ENCODE measurements at regions not wholly inside any gene's neighbourhood (a gene's known extent, or its start where the extent isn't known, plus 50 kb on each side); places are given as distances from the start of the nearest gene placed in this dataset.

DNA sequence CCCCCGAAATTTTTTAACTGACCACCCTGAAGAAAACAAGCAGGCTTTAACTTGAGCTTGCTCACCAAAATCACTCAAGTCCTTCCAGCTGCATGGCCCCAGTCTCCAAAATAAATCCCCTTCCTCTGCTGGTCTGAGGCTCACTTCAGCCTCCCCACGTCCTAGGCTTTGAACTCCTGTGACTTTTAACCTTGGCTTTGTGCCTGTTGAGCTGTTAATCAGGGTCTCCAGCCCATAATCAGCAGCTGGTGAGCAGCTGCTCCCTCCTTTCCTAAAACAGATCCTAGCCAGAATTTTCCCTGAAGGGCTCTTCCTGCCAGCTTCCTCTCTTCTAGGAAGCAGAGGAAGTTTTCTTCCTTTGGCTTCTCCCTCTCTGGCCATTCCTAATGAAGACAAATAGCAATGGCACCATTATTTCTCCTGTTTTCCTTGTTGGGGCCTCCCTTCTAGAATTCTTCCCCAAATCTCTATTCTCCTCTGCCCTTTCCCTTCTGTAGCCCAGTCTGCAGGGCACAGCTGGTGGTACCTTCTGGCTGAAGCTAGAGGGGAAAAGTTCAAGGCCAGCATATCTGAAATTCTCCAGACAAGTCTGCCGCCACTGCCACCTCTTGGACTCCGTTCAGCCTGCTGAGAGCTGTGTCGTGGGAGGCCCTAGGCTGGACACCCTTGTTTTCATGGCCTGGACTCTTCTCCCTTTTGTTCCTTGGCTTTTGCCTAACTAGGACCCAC lies 152.1 kb downstream of the NOC3L start:
- Mint-ChIP-seq H3K9me3 (peaks cover 23% of the 10 kb centered on the region), H3K36me3 (no peaks in the 10 kb centered on the region), H3K4me1 (peaks cover 46% of the 10 kb centered on the region), H3K4me3 (no peak overlapping the region), H3K27ac (no peak overlapping the region), H3K27me3 (ENCODE audit: low read depth) (no peaks in the 10 kb centered on the region)
- TF ChIP-seq FOXJ3 (CRISPR knock-in tag; IDR thresholded peaks at IDR 0.05; ENCODE audit: borderline replicate concordance) (no peak), RORB (CRISPR knock-in tag; IDR thresholded peaks at IDR 0.05) (no peak), FOXP1 (CRISPR knock-in tag; IDR thresholded peaks at IDR 0.05; ENCODE audit: borderline replicate concordance) (no peak), ZNF232 (CRISPR knock-in tag; IDR thresholded peaks at IDR 0.05) (no peak), MXD4 (CRISPR knock-in tag; IDR thresholded peaks at IDR 0.05; ENCODE audit: borderline replicate concordance) (no peak), GRHL2 (CRISPR knock-in tag; IDR thresholded peaks at IDR 0.05; ENCODE audit: insufficient replicate concordance, severe bottlenecking) (no peak), SMAD3 (CRISPR knock-in tag; IDR thresholded peaks at IDR 0.05; ENCODE audit: borderline replicate concordance) (no peak), NR1H2 (CRISPR knock-in tag; IDR thresholded peaks at IDR 0.05) (no peak), TEAD4 (CRISPR knock-in tag; IDR thresholded peaks at IDR 0.05) (no peak), ZNF317 (CRISPR knock-in tag; IDR thresholded peaks at IDR 0.05; ENCODE audit: borderline replicate concordance, low read depth) (no peak), TEAD1 (CRISPR knock-in tag; IDR thresholded peaks at IDR 0.05) (no peak), ZNF396 (CRISPR knock-in tag; IDR thresholded peaks at IDR 0.05; ENCODE audit: borderline replicate concordance) (no peak), TCF7 (CRISPR knock-in tag; IDR thresholded peaks at IDR 0.05; ENCODE audit: low read depth) (no peak)
- TF ChIP-seq, protein P1, sequence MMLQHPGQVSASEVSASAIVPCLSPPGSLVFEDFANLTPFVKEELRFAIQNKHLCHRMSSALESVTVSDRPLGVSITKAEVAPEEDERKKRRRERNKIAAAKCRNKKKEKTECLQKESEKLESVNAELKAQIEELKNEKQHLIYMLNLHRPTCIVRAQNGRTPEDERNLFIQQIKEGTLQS (CRISPR knock-in tag; conservative IDR thresholded peaks at IDR 0.05): no peak
- TF ChIP-seq, protein P2, sequence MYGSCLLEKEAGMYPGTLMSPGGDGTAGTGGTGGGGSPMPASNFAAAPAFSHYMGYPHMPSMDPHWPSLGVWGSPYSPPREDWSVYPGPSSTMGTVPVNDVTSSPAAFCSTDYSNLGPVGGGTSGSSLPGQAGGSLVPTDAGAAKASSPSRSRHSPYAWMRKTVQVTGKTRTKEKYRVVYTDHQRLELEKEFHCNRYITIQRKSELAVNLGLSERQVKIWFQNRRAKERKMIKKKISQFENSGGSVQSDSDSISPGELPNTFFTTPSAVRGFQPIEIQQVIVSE (CRISPR knock-in tag; IDR thresholded peaks at IDR 0.05; ENCODE audit: borderline replicate concordance): no peak
- TF ChIP-seq, protein P3, sequence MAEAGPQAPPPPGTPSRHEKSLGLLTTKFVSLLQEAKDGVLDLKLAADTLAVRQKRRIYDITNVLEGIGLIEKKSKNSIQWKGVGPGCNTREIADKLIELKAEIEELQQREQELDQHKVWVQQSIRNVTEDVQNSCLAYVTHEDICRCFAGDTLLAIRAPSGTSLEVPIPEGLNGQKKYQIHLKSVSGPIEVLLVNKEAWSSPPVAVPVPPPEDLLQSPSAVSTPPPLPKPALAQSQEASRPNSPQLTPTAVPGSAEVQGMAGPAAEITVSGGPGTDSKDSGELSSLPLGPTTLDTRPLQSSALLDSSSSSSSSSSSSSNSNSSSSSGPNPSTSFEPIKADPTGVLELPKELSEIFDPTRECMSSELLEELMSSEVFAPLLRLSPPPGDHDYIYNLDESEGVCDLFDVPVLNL (CRISPR knock-in tag; IDR thresholded peaks at IDR 0.05; ENCODE audit: borderline replicate concordance, low read depth): no peak
- TF ChIP-seq, protein P4, sequence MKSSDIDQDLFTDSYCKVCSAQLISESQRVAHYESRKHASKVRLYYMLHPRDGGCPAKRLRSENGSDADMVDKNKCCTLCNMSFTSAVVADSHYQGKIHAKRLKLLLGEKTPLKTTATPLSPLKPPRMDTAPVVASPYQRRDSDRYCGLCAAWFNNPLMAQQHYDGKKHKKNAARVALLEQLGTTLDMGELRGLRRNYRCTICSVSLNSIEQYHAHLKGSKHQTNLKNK (CRISPR knock-in tag; IDR thresholded peaks at IDR 0.05): no peak
- TF ChIP-seq, protein P5, sequence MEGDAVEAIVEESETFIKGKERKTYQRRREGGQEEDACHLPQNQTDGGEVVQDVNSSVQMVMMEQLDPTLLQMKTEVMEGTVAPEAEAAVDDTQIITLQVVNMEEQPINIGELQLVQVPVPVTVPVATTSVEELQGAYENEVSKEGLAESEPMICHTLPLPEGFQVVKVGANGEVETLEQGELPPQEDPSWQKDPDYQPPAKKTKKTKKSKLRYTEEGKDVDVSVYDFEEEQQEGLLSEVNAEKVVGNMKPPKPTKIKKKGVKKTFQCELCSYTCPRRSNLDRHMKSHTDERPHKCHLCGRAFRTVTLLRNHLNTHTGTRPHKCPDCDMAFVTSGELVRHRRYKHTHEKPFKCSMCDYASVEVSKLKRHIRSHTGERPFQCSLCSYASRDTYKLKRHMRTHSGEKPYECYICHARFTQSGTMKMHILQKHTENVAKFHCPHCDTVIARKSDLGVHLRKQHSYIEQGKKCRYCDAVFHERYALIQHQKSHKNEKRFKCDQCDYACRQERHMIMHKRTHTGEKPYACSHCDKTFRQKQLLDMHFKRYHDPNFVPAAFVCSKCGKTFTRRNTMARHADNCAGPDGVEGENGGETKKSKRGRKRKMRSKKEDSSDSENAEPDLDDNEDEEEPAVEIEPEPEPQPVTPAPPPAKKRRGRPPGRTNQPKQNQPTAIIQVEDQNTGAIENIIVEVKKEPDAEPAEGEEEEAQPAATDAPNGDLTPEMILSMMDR (IDR thresholded peaks at IDR 0.05): no peak
- ATAC-seq (no peak), DNase-seq (ENCODE audit: low spot score) (no peak)
- CTCF ChIA-PET: interaction anchor here (0.8 kb wide), 1 partner anchor 294 kb away, joined by 3 read pairs; no protein-coding TSS in a partner anchor
- POLR2A ChIA-PET: no interaction called here

DNA sequence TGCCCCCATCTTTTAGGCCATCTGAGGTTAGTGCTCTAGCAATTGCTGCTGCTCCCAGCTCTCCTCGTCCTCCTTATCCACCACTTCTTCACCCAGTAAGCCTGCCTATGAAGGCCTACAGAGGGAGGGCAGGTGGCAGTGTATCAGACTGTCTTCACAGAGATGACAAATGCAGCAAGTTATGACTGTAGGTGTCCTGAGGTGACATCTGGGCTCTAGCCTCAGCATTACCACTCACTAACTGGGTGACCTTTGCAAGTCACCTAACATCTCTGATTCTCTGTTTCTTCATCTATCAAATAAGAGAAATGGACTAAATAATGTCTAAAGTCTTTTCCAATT lies 151.6 kb downstream of the NOC3L start:
- ATAC-seq (no peak), DNase-seq (ENCODE audit: low spot score) (no peak)
- Mint-ChIP-seq H3K9me3 (peaks cover 23% of the 10 kb centered on the region), H3K36me3 (no peaks in the 10 kb centered on the region), H3K4me3 (no peak overlapping the region), H3K27ac (no peak overlapping the region), H3K4me1 (peaks cover 49% of the 10 kb centered on the region), H3K27me3 (ENCODE audit: low read depth) (no peaks in the 10 kb centered on the region)
- TF ChIP-seq, protein P6, sequence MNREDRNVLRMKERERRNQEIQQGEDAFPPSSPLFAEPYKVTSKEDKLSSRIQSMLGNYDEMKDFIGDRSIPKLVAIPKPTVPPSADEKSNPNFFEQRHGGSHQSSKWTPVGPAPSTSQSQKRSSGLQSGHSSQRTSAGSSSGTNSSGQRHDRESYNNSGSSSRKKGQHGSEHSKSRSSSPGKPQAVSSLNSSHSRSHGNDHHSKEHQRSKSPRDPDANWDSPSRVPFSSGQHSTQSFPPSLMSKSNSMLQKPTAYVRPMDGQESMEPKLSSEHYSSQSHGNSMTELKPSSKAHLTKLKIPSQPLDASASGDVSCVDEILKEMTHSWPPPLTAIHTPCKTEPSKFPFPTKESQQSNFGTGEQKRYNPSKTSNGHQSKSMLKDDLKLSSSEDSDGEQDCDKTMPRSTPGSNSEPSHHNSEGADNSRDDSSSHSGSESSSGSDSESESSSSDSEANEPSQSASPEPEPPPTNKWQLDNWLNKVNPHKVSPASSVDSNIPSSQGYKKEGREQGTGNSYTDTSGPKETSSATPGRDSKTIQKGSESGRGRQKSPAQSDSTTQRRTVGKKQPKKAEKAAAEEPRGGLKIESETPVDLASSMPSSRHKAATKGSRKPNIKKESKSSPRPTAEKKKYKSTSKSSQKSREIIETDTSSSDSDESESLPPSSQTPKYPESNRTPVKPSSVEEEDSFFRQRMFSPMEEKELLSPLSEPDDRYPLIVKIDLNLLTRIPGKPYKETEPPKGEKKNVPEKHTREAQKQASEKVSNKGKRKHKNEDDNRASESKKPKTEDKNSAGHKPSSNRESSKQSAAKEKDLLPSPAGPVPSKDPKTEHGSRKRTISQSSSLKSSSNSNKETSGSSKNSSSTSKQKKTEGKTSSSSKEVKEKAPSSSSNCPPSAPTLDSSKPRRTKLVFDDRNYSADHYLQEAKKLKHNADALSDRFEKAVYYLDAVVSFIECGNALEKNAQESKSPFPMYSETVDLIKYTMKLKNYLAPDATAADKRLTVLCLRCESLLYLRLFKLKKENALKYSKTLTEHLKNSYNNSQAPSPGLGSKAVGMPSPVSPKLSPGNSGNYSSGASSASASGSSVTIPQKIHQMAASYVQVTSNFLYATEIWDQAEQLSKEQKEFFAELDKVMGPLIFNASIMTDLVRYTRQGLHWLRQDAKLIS (CRISPR knock-in tag; IDR thresholded peaks at IDR 0.05; ENCODE audit: borderline replicate concordance): no peak
- TF ChIP-seq, protein P2 (CRISPR knock-in tag; IDR thresholded peaks at IDR 0.05; ENCODE audit: borderline replicate concordance): no peak
- TF ChIP-seq ZNF396 (CRISPR knock-in tag; IDR thresholded peaks at IDR 0.05; ENCODE audit: borderline replicate concordance) (no peak), ZNF317 (CRISPR knock-in tag; IDR thresholded peaks at IDR 0.05; ENCODE audit: borderline replicate concordance, low read depth) (no peak)
- ChIA-PET CTCF (no interaction called here), POLR2A (no interaction called here)

Data from WTC11 (cell line).